D721Med (cell line): ENCODE measurements at regions not wholly inside any gene's neighbourhood (a gene's known extent, or its start where the extent isn't known, plus 50 kb on each side); places are given as distances from the start of the nearest gene placed in this dataset.
A peak's percentile ranks its signal among the peaks of the same experiment; 100 is the strongest.

Experiments used
- DNase-seq: peaks from one replicate; pipeline ENCODE4 v3.0.0; 2011; ENCODE audit warnings: low spot score; ENCODE audit not compliant: insufficient read length
- FAIRE-seq: peaks from 2 replicates; lab custom pipeline; 2011; peaks lifted over from hg19 to GRCh38; lab: Jason Lieb, UNC
- TF ChIP-seq, protein P1 (sequence below): IDR thresholded peaks from 2 replicates; pipeline ENCODE4 v1.5.1; 2012; ENCODE audit warnings: mild to moderate bottlenecking, control low read depth; ENCODE audit not compliant: insufficient read depth; ENCODE audit errors: missing control alignments

- FAIRE-seq: peak; percentile 86
- TF ChIP-seq, protein P1, sequence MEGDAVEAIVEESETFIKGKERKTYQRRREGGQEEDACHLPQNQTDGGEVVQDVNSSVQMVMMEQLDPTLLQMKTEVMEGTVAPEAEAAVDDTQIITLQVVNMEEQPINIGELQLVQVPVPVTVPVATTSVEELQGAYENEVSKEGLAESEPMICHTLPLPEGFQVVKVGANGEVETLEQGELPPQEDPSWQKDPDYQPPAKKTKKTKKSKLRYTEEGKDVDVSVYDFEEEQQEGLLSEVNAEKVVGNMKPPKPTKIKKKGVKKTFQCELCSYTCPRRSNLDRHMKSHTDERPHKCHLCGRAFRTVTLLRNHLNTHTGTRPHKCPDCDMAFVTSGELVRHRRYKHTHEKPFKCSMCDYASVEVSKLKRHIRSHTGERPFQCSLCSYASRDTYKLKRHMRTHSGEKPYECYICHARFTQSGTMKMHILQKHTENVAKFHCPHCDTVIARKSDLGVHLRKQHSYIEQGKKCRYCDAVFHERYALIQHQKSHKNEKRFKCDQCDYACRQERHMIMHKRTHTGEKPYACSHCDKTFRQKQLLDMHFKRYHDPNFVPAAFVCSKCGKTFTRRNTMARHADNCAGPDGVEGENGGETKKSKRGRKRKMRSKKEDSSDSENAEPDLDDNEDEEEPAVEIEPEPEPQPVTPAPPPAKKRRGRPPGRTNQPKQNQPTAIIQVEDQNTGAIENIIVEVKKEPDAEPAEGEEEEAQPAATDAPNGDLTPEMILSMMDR: no peak
These were observed 79.9 kb upstream of the CHRM3 start for GRCh38 chr1:239306426-239306825.

DNA sequence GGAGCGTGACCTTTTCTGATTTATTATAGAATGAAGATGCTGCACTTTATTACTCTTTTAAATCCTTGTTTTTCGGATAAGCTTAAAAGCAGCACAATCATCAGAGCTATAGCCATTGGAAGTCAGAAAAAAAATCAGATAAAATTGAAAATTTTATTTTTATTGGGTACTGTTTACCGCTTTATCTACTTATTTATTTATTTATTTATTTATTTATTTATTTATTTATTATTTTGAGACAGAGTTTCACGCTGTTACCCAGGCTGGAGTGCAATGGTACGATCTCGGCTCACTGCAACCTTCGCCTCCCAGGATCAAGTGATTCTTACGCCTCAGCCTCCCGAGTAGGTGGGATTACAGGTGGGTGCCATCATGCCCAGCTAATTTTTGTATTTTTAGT lies 83.1 kb upstream of the CHRM3 start:
- no peak for FAIRE-seq
- TF ChIP-seq, protein P1: no peak
- DNase-seq: no peak

More at GRCh38 chr1:239306426-239306825, 79.9 kb upstream of the CHRM3 start:
- no peak for DNase-seq

- DNase-seq (no peak), FAIRE-seq (no peak)
- TF ChIP-seq, protein P1: no peak
These were observed 83.7 kb upstream of the CHRM3 start for GRCh38 chr1:239302696-239303095.

GRCh38 chr1:239301251-239301650 lies 85.1 kb upstream of the CHRM3 start:
- TF ChIP-seq, protein P1: no peak
- FAIRE-seq (no peak), DNase-seq (no peak)

GRCh38 chr1:239297910-239298309 lies 88.5 kb upstream of the CHRM3 start:
- no peak for DNase-seq

GRCh38 chr1:239293350-239294110 lies 92.8 kb upstream of the CHRM3 start:
- DNase-seq (no peak), FAIRE-seq (peak; percentile 29)
- TF ChIP-seq, protein P1: no peak

More at GRCh38 chr1:239297910-239298309, 88.5 kb upstream of the CHRM3 start:
- FAIRE-seq: no peak
- TF ChIP-seq, protein P1: no peak
